ENCODE measurements at regions not wholly inside any gene's neighbourhood (a gene's known extent, or its start where the extent isn't known, plus 50 kb on each side); places are given as distances from the start of the nearest gene placed in this dataset.
A peak's percentile ranks its signal among the peaks of the same experiment; 100 is the strongest.

- DNase-seq (ENCODE audit: low spot score) = no peak
Observed at GRCh38 chr4:149296503-149296902, 519.1 kb downstream of the IQCM start.

- DNase-seq (ENCODE audit: low spot score) = no peak
Observed at GRCh38 chr4:149296084-149296483, 519.6 kb downstream of the IQCM start.

- DNase-seq (ENCODE audit: low spot score) = no peak
Observed at GRCh38 chr4:149294601-149295000, 521.0 kb downstream of the IQCM start.

GRCh38 chr4:149293046-149293649, 522.5 kb downstream of the IQCM start:
- no peak for DNase-seq (ENCODE audit: low spot score)

GRCh38 chr4:149292425-149293007, 523.1 kb downstream of the IQCM start:
- DNase-seq (ENCODE audit: low spot score) = no peak

- no peak for DNase-seq (ENCODE audit: low spot score)
Observed at GRCh38 chr4:149291463-149291862, 524.2 kb downstream of the IQCM start.

- DNase-seq (ENCODE audit: low spot score) = no peak
Observed at GRCh38 chr4:149280806-149281205, 534.8 kb downstream of the IQCM start.

- no peak for DNase-seq (ENCODE audit: low spot score)
Observed at GRCh38 chr4:149279776-149280175, 535.9 kb downstream of the IQCM start.

GRCh38 chr4:149279331-149279730, 536.3 kb downstream of the IQCM start:
- DNase-seq (ENCODE audit: low spot score) = no peak

- no peak for DNase-seq (ENCODE audit: low spot score)
Observed at GRCh38 chr4:149277705-149278104, 537.9 kb downstream of the IQCM start.

- DNase-seq (ENCODE audit: low spot score) = no peak
Observed at GRCh38 chr4:149269835-149270234, 545.8 kb downstream of the IQCM start.

GRCh38 chr4:149266301-149266700, 549.3 kb downstream of the IQCM start:
- DNase-seq (ENCODE audit: low spot score) = no peak

GRCh38 chr4:149265645-149266044, 550.0 kb downstream of the IQCM start:
- DNase-seq (ENCODE audit: low spot score) = no peak

- peak; percentile 5 for DNase-seq (ENCODE audit: low spot score)
Observed at GRCh38 chr4:149264093-149264733, 551.4 kb downstream of the IQCM start.

GRCh38 chr4:149248191-149248764, 567.4 kb downstream of the IQCM start:
- no peak for DNase-seq (ENCODE audit: low spot score)

GRCh38 chr4:149247164-149247563, 568.5 kb downstream of the IQCM start:
- DNase-seq (ENCODE audit: low spot score) = no peak

- no peak for DNase-seq (ENCODE audit: low spot score)
Observed at GRCh38 chr4:149245333-149245732, 570.3 kb downstream of the IQCM start.

GRCh38 chr4:149238097-149238496, 577.5 kb downstream of the IQCM start:
- DNase-seq (ENCODE audit: low spot score) = no peak

GRCh38 chr4:149234798-149235197, 580.8 kb downstream of the IQCM start:
- DNase-seq (ENCODE audit: low spot score) = no peak

- no peak for DNase-seq (ENCODE audit: low spot score)
Observed at GRCh38 chr4:149223659-149224058, 592.0 kb downstream of the IQCM start.

- DNase-seq (ENCODE audit: low spot score) = no peak
Observed at GRCh38 chr4:149218672-149219071, 597.0 kb downstream of the IQCM start.

- DNase-seq (ENCODE audit: low spot score) = no peak
Observed at GRCh38 chr4:149214301-149214700, 601.3 kb downstream of the IQCM start.

GRCh38 chr4:149211876-149212275, 603.8 kb downstream of the IQCM start:
- no peak for DNase-seq (ENCODE audit: low spot score)
